Liver (tissue), 8 donors: ENCODE measurements at regions not wholly inside any gene's neighbourhood (a gene's known extent, or its start where the extent isn't known, plus 50 kb on each side); places are given as distances from the start of the nearest gene placed in this dataset.

Experiments used
- DNase-seq: peaks from one replicate; pipeline ENCODE4 v3.0.0-alpha.2; 2017; ENCODE audit warnings: low spot score
- H3K27ac ChIP-seq, 2 donors: one replicate each; pipeline ENCODE4 v1.7.0; 2013; ENCODE audit warnings: inconsistent platforms in 2 of 2, low read length in 2 of 2, control low read depth in 1 of 2, low read depth in 1 of 2, mild to moderate bottlenecking in 1 of 2
- H3K27me3 ChIP-seq, 4 donors: one replicate each; pipeline versions ENCODE4 v1.6.1 to v1.7.0; 2013; ENCODE audit warnings: low read length in 3 of 4, inconsistent platforms in 1 of 4, mild to moderate bottlenecking in 1 of 4, moderate library complexity in 1 of 4; ENCODE audit not compliant: control insufficient read depth in 4 of 4, insufficient read depth in 4 of 4
- H3K36me3 ChIP-seq, 4 donors: one replicate each; pipeline versions ENCODE4 v1.6.1 to v1.7.0; 2013; ENCODE audit warnings: low read length in 3 of 4, mild to moderate bottlenecking in 3 of 4, low read depth in 1 of 4, moderate library complexity in 1 of 4; ENCODE audit not compliant: control insufficient read depth in 4 of 4, insufficient read depth in 3 of 4
- H3K4me1 ChIP-seq, 4 donors: one replicate each; pipeline versions ENCODE4 v1.6.1 to v1.7.0; 2013; ENCODE audit warnings: low read length in 3 of 4, mild to moderate bottlenecking in 3 of 4, moderate library complexity in 1 of 4; ENCODE audit not compliant: control insufficient read depth in 4 of 4, insufficient read depth in 4 of 4
- H3K4me3 ChIP-seq, 3 donors: one replicate each; pipeline versions ENCODE4 v1.6.1 to v1.7.0; 2013; ENCODE audit warnings: low read length in 3 of 3, control low read depth in 1 of 3, low read depth in 1 of 3, mild to moderate bottlenecking in 1 of 3
- H3K9ac ChIP-seq, 2 donors: one replicate each; pipeline ENCODE4 v1.7.0; 2013; ENCODE audit warnings: low read length in 2 of 2, mild to moderate bottlenecking in 2 of 2, moderate library complexity in 2 of 2, control low read depth in 1 of 2, low read depth in 1 of 2
- H3K9me3 ChIP-seq, 4 donors: one replicate each; pipeline versions ENCODE4 v1.6.1 to v1.7.0; 2013; ENCODE audit warnings: low read length in 3 of 4; ENCODE audit not compliant: control insufficient read depth in 4 of 4
- EGR1 ChIP-seq, 2 donors: IDR thresholded peaks; 2 replicates each; pipeline ENCODE4 v1.6.1; 2016 to 2018; ENCODE audit warnings: antibody characterized with exemption in 2 of 2, low read depth in 2 of 2
- FOXA2 ChIP-seq: IDR thresholded peaks from 2 replicates; pipeline ENCODE4 v1.6.1; 2016; ENCODE audit warnings: antibody characterized with exemption
- GABPA ChIP-seq, 2 donors: IDR thresholded peaks in 1 of 2; conservative IDR thresholded peaks in 1 of 2; 2 replicates each; pipeline ENCODE4 v1.6.1; 2016; ENCODE audit warnings: antibody characterized with exemption in 2 of 2, mild to moderate bottlenecking in 1 of 2, moderate library complexity in 1 of 2
- HNF4A ChIP-seq, 2 donors: conservative IDR thresholded peaks; 2 replicates each; pipeline ENCODE4 v1.6.1; 2016; ENCODE audit warnings: antibody characterized with exemption in 2 of 2, mild to moderate bottlenecking in 2 of 2
- NR2F2 ChIP-seq: IDR thresholded peaks from 2 replicates; pipeline ENCODE4 v1.6.1; 2016; ENCODE audit warnings: antibody characterized with exemption
- RAD21 ChIP-seq, 2 donors: IDR thresholded peaks; 2 replicates each; pipeline ENCODE4 v1.6.1; 2016; ENCODE audit warnings: antibody characterized with exemption in 2 of 2, mild to moderate bottlenecking in 2 of 2
- SP1 ChIP-seq: IDR thresholded peaks from 2 replicates; pipeline ENCODE4 v1.6.1; 2018; ENCODE audit warnings: antibody characterized with exemption, mild to moderate bottlenecking
- TAF1 ChIP-seq: conservative IDR thresholded peaks from 2 replicates; pipeline ENCODE4 v1.6.1; 2016; ENCODE audit warnings: antibody characterized with exemption, mild to moderate bottlenecking
- WGBS: extraction: QIAGEN DNeasy Blood & Tissue Kit; methylation state at CpG from one replicate; pipeline ENCODE4 v1.1.7; 2013; 5-methylcytosine and 5-hydroxymethylcytosine counted together
- TF ChIP-seq, protein P1 (sequence below): IDR thresholded peaks from 2 replicates; pipeline ENCODE4 v1.6.1; 2016; ENCODE audit warnings: antibody characterized with exemption
- TF ChIP-seq, protein P2 (sequence below): IDR thresholded peaks from 2 replicates; pipeline ENCODE4 v1.6.1; 2016; ENCODE audit warnings: antibody characterized with exemption
- TF ChIP-seq, protein P3 (sequence below): IDR thresholded peaks from 2 replicates; pipeline ENCODE4 v1.6.1; 2016; ENCODE audit warnings: antibody characterized with exemption
- TF ChIP-seq, protein P4 (sequence below): IDR thresholded peaks from 2 replicates; pipeline ENCODE4 v1.6.1; 2016; ENCODE audit warnings: antibody characterized with exemption, mild to moderate bottlenecking
- TF ChIP-seq, protein P5 (sequence below): fragments of 150-350 bp; IDR thresholded peaks from 2 replicates; pipeline ENCODE4 v1.5.1; 2017; ENCODE audit warnings: improper control_type of control experiment, low read depth, low read length; ENCODE audit not compliant: missing input control
- donor health status: healthy.
- donor health status: healthy.
- donor health status: healthy.
- donor health status: healthy.
- donor health status: healthy.

DNA sequence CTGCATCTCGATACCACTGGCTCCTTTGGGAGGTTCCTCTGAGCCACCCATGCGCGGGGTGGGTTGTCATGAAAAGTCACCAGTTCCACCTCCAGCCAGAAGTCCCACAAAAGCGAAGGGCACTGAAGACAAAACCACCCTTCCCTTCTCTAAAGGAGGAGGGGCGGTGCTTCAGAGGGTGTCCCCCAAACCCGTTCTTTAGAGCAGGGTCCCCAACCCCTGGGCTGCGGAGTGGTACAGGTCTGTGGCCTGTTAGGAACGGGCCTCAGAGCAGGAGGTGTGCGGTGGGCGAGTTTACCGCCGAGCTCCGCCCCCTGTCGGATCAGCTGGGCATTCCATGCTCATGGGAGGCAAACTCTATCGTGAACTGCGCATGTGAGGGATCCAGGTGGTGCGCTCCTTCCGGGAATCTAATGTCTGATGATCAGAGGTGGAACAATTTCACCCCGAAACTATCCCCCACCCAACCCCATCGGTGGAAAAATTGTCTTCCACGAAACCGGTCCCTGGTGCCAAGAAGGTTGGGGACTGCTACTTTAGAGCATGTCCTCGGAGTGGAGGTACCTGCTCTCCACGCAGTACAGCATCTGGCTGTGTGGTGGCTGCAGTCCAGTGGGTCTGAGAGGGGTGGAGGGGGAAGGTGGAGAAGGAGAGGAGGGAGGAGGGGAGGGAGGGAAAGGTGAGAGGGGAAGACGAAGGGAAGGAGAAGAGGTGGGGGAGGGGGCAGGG, 72.9 kb upstream of the SEPTIN5 start:
- no peak overlapping the region for H3K9ac ChIP-seq
- H3K4me3 ChIP-seq, result no peak overlapping the region
- no peaks in the 10 kb centered on the region for H3K9me3 ChIP-seq
- no peak for DNase-seq
- no peaks in the 10 kb centered on the region for H3K4me1 ChIP-seq
- no peaks in the 10 kb centered on the region for H3K27me3 ChIP-seq
- WGBS, result 37% methylated on average over 25 of the region's 25 CpGs
- H3K27ac ChIP-seq, result no peak overlapping the region
- no peaks in the 10 kb centered on the region for H3K36me3 ChIP-seq
- TF ChIP-seq SP1 (no peak), HNF4A (conservative IDR thresholded peaks at IDR 0.05) (no peak), EGR1 (IDR thresholded peaks at IDR 0.05; ENCODE audit: low read depth in 2 of 2) (no peak), RAD21 (IDR thresholded peaks at IDR 0.05) (peak in 1 of 2 donors; percentile 18), GABPA (IDR thresholded peaks at IDR 0.05 in 1 of 2, conservative IDR thresholded peaks at IDR 0.05 in 1 of 2) (no peak), FOXA2 (no peak)
- TF ChIP-seq, protein P1, sequence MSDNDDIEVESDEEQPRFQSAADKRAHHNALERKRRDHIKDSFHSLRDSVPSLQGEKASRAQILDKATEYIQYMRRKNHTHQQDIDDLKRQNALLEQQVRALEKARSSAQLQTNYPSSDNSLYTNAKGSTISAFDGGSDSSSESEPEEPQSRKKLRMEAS, result no peak
- TF ChIP-seq, protein P2, sequence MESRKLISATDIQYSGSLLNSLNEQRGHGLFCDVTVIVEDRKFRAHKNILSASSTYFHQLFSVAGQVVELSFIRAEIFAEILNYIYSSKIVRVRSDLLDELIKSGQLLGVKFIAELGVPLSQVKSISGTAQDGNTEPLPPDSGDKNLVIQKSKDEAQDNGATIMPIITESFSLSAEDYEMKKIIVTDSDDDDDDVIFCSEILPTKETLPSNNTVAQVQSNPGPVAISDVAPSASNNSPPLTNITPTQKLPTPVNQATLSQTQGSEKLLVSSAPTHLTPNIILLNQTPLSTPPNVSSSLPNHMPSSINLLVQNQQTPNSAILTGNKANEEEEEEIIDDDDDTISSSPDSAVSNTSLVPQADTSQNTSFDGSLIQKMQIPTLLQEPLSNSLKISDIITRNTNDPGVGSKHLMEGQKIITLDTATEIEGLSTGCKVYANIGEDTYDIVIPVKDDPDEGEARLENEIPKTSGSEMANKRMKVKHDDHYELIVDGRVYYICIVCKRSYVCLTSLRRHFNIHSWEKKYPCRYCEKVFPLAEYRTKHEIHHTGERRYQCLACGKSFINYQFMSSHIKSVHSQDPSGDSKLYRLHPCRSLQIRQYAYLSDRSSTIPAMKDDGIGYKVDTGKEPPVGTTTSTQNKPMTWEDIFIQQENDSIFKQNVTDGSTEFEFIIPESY, result no peak
- TF ChIP-seq, protein P3, sequence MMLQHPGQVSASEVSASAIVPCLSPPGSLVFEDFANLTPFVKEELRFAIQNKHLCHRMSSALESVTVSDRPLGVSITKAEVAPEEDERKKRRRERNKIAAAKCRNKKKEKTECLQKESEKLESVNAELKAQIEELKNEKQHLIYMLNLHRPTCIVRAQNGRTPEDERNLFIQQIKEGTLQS, result no peak
- TF ChIP-seq, protein P4, sequence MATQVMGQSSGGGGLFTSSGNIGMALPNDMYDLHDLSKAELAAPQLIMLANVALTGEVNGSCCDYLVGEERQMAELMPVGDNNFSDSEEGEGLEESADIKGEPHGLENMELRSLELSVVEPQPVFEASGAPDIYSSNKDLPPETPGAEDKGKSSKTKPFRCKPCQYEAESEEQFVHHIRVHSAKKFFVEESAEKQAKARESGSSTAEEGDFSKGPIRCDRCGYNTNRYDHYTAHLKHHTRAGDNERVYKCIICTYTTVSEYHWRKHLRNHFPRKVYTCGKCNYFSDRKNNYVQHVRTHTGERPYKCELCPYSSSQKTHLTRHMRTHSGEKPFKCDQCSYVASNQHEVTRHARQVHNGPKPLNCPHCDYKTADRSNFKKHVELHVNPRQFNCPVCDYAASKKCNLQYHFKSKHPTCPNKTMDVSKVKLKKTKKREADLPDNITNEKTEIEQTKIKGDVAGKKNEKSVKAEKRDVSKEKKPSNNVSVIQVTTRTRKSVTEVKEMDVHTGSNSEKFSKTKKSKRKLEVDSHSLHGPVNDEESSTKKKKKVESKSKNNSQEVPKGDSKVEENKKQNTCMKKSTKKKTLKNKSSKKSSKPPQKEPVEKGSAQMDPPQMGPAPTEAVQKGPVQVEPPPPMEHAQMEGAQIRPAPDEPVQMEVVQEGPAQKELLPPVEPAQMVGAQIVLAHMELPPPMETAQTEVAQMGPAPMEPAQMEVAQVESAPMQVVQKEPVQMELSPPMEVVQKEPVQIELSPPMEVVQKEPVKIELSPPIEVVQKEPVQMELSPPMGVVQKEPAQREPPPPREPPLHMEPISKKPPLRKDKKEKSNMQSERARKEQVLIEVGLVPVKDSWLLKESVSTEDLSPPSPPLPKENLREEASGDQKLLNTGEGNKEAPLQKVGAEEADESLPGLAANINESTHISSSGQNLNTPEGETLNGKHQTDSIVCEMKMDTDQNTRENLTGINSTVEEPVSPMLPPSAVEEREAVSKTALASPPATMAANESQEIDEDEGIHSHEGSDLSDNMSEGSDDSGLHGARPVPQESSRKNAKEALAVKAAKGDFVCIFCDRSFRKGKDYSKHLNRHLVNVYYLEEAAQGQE, result no peak
- TF ChIP-seq, protein P5, sequence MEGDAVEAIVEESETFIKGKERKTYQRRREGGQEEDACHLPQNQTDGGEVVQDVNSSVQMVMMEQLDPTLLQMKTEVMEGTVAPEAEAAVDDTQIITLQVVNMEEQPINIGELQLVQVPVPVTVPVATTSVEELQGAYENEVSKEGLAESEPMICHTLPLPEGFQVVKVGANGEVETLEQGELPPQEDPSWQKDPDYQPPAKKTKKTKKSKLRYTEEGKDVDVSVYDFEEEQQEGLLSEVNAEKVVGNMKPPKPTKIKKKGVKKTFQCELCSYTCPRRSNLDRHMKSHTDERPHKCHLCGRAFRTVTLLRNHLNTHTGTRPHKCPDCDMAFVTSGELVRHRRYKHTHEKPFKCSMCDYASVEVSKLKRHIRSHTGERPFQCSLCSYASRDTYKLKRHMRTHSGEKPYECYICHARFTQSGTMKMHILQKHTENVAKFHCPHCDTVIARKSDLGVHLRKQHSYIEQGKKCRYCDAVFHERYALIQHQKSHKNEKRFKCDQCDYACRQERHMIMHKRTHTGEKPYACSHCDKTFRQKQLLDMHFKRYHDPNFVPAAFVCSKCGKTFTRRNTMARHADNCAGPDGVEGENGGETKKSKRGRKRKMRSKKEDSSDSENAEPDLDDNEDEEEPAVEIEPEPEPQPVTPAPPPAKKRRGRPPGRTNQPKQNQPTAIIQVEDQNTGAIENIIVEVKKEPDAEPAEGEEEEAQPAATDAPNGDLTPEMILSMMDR, result peak; percentile 9

DNA sequence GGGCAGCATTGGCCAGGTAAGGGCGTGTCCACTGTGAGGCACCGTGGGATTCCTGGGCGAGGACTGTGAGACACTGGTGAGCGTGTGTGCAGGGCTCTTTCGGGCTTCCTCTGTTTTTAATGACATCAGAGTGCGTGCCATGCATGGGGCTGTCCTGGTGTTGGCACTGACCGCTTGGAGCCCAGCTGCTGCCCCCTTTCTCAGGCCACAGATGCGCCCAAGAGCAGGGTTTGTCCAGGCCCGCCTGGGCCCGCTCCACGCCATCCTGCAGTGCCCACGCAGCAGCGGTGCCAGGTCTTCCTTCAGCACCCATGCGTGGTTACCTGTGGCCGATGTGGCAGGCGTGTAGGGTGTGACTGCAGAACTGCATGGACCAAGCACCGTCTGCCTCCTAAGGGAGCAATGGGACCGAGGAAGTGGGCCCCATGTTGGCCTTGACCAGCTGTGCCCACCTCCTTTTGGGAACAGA, 72.3 kb upstream of the SEPTIN5 start:
- no peak overlapping the region for H3K9ac ChIP-seq
- H3K9me3 ChIP-seq, result no peaks in the 10 kb centered on the region
- TF ChIP-seq NR2F2 (no peak), GABPA (IDR thresholded peaks at IDR 0.05 in 1 of 2, conservative IDR thresholded peaks at IDR 0.05 in 1 of 2) (no peak), FOXA2 (no peak), RAD21 (IDR thresholded peaks at IDR 0.05) (no peak), TAF1 (no peak), HNF4A (conservative IDR thresholded peaks at IDR 0.05) (no peak)
- TF ChIP-seq, protein P2, result no peak
- no peak overlapping the region for H3K4me3 ChIP-seq
- H3K36me3 ChIP-seq, result no peaks in the 10 kb centered on the region
- no peaks in the 10 kb centered on the region for H3K4me1 ChIP-seq
- no peak for DNase-seq
- WGBS, result 82% methylated on average over 18 of the region's 18 CpGs
- no peak overlapping the region for H3K27ac ChIP-seq
- H3K27me3 ChIP-seq, result no peaks in the 10 kb centered on the region
